MM.1S (cell line): ENCODE measurements at regions not wholly inside any gene's neighbourhood (a gene's known extent, or its start where the extent isn't known, plus 50 kb on each side); places are given as distances from the start of the nearest gene placed in this dataset.

Experiments
- CTCF ChIP-seq: fragments of 300-600 bp; sonication (generic); IDR thresholded peaks from 2 replicates; pipeline ENCODE4 v1.5.1; 2016; ENCODE audit warnings: antibody characterized with exemption, low read length, mixed read lengths
- EZH2phosphoT487 ChIP-seq: fragments of 300-600 bp; sonication (generic); IDR thresholded peaks from 2 replicates; pipeline ENCODE4 v1.6.1; 2018; ENCODE audit warnings: antibody characterized with exemption, low read length

GRCh38 chr16:25493136-25493811 lies 198.5 kb upstream of the HS3ST4 start:
- no peak for TF ChIP-seq EZH2phosphoT487
- no peak for TF ChIP-seq CTCF
